GM18870 (cell line): ENCODE measurements at regions not wholly inside any gene's neighbourhood (a gene's known extent, or its start where the extent isn't known, plus 50 kb on each side); places are given as distances from the start of the nearest gene placed in this dataset.
"Not testable (repeated sequence)": the region's sequence is repeated elsewhere in the genome, so short reads cannot be mapped to it uniquely, and the experiment has no call there.

Experiments used
- ATAC-seq: cut with Tn5 transposase; IDR thresholded peaks from one replicate; pipeline ENCODE4 v1.9.1; 2021; ENCODE audit warnings: moderate library complexity; ENCODE audit not compliant: unreplicated experiment

DNA sequence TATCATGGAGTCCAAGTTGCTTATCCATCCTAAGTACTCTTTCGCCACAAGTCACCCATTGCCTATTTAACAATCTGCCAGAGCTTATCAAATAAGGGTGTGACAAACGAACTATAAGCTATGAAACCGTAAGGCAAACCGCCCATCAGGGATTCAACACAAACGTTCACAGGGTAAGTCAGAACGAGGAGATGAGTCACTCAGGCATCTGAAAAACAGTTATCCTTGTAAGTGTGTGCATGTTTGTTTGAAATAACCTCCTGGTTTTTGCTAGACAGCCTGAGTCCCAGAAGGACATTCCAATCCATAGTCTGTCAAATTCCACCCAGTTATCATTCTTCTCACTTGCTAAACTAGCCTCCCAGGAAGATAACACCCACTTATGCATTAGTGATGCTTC, 299.1 kb downstream of the PAX3 start:
- ATAC-seq: no peak

DNA sequence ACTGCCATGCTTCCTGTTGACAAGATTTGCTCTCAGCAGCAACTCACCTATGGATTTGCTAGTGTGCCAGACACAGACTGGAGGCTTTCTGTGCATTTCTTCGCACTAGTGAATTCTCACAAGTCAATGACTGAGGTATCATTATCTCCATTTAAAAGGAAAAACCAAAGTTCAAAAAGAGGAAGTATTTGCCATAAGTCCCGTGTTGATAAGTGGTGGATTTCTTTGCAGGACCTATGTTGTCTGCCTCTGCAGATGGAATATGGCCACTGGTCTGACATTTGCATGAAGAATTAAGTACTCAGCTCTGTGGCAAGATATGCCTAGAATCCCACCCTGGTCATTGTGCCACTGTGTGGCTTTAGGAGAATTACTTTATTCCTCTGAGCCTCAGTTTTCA, 299.6 kb downstream of the PAX3 start:
- ATAC-seq: no peak

DNA sequence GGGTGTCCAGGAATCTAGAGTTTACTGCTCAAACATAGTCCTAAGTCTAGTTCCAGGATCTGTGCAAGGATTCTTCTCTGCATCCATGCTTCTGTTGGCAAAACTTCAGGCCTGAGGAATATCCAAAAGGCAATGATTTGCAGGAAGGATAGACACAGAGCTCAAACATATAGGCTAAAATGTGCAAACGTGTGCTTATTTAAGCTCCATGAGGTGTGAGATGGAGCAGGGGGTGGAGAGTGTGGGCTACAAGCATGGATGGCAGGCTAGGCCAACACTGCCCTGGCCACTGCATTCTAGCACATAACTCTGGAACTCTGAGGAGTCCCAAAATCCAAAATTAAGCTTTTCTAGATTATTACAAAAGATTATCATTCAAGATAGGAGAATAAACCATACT, 301.1 kb downstream of the PAX3 start:
- no peak for ATAC-seq

DNA sequence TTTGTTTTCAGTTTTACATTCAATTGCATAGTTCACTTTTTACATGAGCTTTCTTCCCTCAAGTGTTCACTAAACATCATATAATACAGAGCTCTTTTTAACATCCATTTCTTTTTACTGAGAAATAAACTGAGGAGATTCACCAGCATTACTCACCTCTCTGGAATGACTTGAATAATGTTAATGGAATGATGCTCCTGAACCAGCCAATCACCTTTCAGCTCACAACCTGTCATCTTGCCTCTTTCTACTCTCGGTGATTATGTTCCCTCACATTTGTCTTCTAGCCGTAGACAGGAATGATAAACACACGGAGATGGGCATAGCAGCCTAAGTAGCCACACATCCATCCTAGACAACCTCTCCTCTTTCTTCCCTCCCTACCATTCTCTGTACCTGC, 301.7 kb downstream of the PAX3 start:
- no peak for ATAC-seq

DNA sequence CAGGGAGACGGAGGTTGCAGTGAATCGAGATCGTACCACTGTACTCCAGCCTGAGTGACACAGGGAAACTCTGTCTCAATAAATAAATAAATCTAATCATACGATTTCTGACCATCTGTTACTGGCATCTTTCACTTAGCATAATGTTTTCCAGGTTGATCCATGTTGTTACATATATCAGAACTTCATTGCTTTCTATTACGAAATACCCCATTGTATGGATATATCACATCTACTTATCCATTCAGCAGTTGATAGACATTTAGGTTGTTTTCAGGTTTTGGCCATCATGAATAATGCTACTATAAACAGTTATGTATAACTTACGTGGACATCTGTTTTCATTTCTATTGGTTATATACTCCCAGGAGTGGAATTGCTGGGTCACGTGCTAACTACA, 303.9 kb downstream of the PAX3 start:
- no peak for ATAC-seq

DNA sequence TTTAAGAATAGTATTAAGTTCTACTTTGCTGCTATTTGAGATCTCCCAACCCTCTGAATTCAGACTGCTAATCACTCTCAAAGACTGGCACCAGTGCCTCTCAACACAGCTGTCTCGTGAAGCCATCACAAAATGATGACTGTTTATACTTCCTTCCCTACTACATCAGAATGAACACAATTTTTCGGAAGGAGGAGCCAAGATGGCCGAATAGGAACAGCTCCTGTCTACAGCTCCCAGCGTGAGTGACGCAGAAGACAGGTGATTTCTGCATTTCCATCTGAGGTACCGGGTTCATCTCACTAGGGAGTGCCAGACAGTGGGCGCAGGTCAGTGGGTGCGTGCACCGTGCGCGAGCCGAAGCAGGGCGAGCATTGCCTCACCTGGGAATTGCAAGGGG, 314.4 kb downstream of the PAX3 start:
- ATAC-seq: not testable (repeated sequence)

DNA sequence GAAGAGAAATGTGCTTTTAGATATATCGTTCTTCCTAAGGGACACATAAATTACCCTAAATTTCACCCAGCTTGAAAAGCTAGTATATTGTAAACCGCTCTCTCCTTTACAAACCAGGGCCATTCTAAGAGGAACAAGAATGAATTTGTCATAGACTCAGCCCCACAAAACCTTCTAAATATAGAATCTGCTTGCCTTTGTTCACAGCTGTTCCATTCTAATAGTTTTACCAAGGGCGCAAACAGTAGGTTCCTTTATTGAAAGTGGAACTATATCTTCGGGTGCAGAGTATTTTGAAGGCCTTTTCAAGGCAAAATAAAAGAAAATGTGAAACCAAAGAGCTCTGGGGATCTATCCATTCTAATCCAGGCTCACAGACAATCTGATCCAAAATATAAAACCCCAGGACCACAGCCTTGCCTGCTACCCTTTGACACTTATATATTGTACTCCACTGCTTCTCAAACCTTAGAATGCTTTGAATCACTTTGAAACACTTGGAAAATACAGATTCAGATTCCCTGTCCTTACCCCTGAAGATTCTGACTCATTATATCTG, 316.8 kb downstream of the PAX3 start:
- peak; percentile 47 for ATAC-seq

DNA sequence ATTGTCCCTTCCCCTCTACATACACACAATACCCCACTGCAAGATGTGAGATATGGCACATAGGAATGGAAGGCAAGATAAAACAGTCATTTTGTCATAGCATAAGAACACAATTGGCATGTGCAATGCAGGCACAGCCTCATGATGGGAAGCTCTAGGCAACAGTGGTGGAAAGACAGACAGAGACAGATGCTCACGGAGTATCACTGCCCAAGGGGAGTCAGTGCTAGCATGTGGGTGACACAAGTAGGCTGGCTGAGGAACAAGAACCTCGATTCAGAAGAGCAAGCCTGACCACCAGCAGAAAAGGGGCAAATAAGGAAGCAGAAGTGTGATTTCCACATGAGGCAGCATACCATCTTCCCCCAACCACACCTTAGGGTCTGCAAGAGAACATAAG, 323.6 kb downstream of the PAX3 start:
- no peak for ATAC-seq

DNA sequence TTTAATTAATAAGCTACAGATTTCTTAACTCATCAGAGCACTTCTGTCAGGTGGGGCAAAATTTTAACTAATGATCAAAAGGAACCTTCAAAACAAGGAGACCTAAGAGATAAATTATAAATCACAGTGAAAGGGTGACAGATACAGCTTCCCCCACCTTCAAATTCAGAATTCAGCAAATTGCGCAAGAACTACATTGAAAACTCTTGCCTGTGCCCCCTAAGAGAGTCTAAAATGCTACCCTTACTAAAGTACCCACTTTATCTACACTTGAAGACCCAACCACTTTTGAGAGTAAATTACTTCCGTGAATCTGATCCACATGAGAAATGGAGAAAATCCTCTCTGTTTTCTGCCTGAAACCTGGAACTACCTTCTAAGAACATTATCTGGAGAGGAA, 324.9 kb downstream of the PAX3 start:
- ATAC-seq: no peak

DNA sequence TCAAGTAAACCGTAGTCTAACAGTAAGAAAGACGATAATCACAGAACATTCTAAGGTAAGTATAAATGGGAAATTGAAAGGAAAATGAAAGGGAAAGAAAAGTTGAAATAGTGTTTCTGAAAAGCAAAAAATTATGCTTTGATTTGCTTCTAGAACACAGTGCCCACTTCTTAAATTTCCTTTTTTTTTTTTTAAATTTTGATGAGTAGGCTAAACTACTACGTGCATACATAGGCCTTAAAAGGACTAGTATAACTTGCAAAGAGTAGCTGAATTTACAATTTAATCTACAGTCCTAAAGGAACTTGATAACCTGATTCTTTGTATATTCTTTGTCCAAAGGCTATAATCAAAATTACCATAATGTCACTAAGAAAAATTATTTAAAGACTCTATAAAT, 325.3 kb downstream of the PAX3 start:
- ATAC-seq: no peak

DNA sequence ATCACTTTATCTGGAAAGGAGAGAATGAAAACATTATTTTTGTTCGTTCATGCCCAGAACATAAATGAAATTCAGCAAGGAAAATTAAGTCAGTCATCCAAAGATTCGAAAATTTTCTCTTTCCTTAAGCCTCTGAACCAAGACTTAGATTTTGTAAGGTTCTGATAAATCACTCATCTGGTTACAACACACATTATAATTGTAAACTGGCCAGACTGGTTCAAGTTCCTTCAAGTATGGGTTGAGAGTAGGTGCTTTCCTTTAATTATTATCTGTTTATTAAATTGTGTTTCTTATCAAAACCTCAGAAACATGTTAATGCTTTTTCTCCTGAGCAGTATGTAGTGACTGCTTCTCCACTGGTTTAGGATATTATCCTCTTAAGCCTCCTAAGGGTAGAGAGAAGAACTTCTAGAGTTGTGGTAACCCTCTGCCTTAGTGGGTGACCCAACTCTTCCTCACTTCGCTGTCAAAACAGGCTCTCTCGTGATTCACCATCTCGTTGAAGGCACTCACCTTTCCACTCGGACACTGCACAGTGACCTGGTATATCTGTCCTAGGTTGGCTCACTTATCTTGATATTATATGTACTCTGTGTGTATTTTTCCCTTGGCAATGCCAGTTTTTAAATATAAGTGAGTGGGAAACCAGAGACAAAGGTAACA, 325.9 kb downstream of the PAX3 start:
- ATAC-seq: no peak

DNA sequence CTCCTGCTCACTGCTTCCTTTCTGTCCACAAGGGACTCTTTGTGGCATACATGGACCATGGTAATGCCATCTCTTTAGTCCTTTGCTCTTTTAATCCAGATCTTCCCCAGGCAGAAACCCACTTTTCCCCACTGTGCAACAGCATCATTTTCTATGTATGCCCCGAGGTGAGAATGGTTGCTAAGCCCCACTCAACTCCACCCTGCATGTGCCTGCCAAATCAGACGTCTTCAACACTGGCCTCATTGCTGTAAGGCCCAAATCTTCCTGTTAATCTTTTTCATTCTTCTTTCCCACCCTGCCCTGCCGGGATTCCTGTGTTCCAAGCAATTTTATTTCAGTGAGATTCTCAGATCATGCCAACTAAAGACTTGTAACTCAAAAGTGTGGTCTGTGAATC, 328.4 kb downstream of the PAX3 start:
- ATAC-seq: no peak

DNA sequence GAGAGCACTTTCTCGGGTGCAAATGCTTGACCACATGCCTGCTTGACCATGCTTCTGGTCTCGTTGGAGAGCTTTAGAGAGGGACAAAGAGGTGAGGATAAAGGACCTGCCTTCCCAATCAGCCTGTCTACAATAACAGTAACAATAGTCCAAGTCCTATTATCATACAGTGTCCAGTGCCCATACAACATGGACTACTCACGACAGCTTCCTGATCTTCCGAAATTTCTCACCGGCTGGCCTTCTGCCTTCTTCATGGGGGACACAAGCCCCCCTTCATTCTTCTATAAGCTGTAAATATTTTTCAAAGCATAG, 329.0 kb downstream of the PAX3 start:
- ATAC-seq: no peak

DNA sequence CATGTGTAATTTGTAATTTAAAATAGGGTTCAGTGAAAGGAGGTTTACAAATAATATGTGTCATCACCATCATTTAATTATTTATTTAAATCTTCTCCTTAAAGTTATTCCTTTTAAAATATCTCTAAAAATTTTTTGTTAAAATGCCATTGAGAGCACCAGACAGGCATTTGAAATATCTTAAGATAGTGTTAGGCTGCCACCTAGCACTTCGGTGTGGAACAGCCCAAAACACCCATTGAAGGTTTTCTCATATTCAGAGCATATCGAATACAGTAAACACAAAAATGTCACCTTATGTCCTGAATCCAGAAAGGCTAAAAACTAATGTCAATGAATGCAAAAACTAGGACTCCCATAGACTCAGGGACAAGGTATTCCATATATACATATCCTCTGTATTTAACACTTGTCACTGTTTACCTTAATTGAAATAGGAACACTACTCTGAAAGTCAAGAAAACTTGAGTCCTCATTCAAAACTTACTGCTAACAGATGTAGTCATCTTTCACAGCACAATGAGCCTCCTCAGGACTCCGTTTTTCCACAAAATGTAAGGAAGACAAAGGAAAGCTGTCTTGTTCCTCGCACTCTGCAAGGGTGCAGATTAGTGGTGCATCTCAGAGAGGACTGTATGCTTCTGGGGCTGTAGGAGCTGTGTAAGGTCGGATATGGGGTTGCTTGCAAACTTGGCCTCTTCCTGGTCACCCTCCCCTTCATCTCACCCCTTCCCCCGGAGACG, 329.5 kb downstream of the PAX3 start:
- ATAC-seq: peak; percentile 67

DNA sequence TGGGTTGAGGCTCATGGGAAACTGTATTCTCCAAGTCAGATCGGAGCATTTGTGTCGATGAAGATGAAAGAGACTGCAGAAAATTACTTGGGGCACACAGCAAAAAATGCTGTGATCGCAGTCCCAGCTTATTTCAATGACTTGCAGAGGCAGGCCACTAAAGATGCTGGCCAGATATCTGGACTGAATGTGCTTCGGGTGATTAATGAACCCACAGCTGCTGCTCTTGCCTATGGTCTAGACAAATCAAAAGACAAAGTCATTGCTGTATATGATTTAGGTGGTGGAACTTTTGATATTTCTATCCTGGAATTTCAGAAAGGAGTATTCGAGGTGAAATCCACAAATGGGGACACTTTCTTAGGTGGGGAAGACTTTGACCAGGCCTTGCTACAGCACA, 336.6 kb downstream of the PAX3 start:
- no peak for ATAC-seq

DNA sequence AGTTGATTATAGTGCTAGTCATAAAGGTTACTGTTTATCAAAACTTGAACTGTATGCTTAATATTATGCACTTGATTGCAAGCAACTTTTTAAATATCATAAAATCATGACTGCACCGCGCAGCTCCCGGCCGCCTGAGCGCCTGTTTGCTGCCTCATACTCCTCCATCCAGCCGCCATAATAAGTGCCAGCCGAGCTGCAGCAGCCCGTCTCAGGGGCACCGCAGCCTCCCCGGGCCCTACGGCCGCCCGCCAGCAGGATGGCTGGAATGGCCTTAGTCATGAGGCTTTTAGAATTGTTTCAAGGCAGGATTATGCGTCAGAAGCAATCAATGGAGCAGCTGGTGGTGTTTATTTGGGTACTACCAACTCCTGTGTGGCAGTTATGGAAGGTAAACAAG, 337.2 kb downstream of the PAX3 start:
- ATAC-seq: no peak

DNA sequence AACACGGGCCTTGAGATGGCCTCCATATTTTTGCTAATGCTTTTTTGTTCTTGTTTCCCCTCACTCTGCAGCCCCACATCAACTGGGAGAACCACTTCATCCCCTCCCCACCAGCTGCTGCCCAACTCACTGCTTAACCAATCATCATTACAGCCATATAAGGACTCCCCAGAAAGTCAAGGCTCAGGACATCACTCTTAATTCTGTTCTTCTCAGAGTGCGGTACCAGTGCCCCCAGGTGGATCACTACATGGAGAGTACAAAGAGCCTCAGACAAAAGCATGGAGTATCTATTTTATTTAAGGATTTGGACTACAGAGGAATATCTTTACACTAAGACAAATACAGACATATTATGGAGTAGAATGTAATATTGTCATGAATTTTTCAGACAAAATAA, 340.6 kb downstream of the PAX3 start:
- no peak for ATAC-seq

DNA sequence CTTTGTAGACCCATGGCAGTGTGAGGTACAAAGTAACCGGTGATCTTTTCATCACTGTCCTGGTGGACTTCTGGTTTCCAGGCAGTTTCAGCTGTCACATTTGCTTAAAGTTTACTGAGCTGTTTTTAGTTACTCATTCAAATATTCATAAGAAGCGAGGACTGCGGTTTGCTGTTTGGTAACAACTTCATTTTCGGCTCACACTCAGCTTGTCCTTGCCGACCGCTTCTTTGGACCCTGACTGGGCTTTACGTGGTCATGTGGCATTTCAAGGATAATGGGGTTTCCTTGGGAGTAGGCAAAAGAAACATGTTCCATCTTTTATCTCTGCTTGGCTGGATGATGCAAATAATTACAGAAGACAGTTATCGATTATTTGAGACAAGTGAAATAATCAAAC, 350.7 kb downstream of the PAX3 start:
- ATAC-seq: no peak

DNA sequence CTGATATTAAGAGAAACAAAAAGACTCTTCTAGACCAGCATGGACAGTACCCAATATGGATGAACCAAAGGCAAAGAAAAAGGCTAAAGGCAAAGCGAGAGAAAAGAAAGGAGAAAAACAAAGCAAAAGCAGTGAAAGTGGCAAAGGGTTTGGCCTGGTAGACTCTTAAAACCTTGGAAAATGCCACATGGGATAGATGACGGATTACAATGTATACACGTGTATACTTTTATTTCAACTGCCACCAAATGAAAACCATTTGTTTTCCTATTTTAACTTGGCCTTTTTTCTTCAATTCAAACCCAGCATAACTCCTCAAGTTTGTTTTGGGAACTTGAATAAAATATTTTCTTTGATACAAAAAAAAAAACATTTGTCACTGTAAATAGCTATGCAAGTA, 354.3 kb downstream of the PAX3 start:
- not testable (repeated sequence) for ATAC-seq

DNA sequence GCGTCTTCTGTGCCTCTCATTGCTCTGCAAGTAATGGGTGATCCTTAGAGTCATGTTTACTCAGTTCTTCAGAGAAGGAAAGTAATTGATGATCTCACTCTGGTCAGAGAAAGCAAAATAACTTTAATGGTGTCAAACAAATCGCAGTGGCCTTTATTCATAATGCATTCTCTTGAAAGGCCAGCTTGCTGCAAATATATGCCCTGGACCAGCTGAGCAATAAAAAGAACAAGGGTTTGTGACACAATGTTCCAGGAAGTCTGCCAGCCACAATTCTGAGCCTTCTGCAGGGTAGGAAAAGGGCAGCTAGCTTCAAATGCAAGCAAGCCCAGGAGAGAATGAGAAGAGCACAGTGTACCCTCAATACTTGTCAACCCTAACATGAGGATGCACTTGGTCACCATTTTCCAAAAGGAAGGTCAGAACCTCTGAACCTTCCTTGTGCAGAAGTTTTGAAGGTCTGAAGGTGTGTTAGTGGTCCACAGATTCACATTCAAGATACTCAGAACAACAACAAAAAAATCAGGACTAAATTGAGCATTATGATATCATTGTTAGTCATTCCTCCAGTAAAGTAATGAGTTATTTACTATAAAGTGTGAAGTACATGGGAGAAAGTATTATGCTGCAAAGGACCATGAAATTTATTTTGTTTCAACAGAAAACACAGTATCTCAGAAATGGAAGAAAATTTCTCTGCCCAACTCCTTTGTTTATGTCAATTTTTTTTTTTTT, 355.6 kb downstream of the PAX3 start:
- ATAC-seq: no peak

DNA sequence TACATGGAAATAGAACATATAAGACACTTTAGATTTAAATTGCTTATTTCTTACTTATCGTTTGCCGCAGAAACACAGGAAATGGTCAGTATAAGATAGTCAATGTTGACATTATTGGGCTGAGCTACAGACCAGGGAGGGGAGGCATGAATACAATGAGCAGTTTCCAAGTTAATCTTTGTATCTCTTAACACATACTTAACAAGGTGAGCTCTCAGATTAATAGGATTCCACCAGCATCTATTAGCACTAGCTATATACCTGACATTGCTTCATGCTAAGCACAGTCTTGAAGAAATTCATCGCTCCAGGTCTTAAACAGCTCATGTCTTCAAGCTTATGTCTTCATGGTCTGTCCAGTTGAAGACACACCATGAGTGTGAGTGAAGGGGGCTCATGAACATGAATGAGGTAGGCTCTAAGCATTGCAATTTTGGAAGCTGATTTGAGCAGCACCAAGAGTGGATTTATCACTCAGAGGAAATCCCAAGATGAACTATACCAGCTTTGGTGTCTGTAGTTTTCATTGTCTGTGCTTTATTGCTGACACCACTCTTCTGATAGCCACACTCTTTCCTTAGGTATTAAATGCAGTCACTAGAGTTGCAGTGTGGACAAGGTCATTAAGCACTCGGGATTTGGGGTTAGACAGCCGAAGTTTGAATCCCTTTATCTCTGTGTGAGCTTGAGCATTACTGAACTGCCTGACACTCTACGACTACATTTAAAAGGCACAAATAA, 359.3 kb upstream of the EPHA4 start:
- no peak for ATAC-seq
